CD14-positive monocyte (primary cell): ENCODE measurements at regions not wholly inside any gene's neighbourhood (a gene's known extent, or its start where the extent isn't known, plus 50 kb on each side); places are given as distances from the start of the nearest gene placed in this dataset.

Experiments
- DNase-seq, 3 donors: peaks; one replicate each; pipeline ENCODE4 v3.0.0-alpha.2; 2011 to 2022
- H2AFZ ChIP-seq: 2 replicates; pipeline ENCODE4 v1.6.0; 2012; ENCODE audit warnings: mild to moderate bottlenecking, low read depth, low read length, inconsistent platforms; ENCODE audit not compliant: insufficient read depth, poor library complexity, severe bottlenecking
- H3K27ac ChIP-seq, 2 donors: 1 replicate in 1 of 2; 2 replicates in 1 of 2; pipeline ENCODE4 v1.5.1; 2012 to 2013; ENCODE audit warnings: low read length in 2 of 2, control low read depth in 1 of 2, inconsistent platforms in 1 of 2, low read depth in 1 of 2, mild to moderate bottlenecking in 1 of 2
- H3K27me3 ChIP-seq, 2 donors: one replicate each; pipeline versions ENCODE4 v1.6.0 to v1.6.1; 2011 to 2013; ENCODE audit warnings: low read length in 2 of 2; ENCODE audit not compliant: control insufficient read depth in 2 of 2, insufficient read depth in 2 of 2
- H3K36me3 ChIP-seq, 2 donors: replicated peaks in 1 of 2; 1 replicate in 1 of 2; 2 replicates in 1 of 2; pipeline versions ENCODE4 v1.5.1 to v1.6.1; 2012 to 2013; ENCODE audit warnings: low read length in 2 of 2, control low read depth in 1 of 2, inconsistent platforms in 1 of 2, mild to moderate bottlenecking in 1 of 2; ENCODE audit not compliant: insufficient read depth in 2 of 2, control insufficient read depth in 1 of 2
- H3K4me1 ChIP-seq, 2 donors: 1 replicate in 1 of 2; 2 replicates in 1 of 2; pipeline versions ENCODE4 v1.5.1 to v1.6.1; 2012 to 2013; ENCODE audit warnings: low read length in 2 of 2, control low read depth in 1 of 2, inconsistent platforms in 1 of 2, mild to moderate bottlenecking in 1 of 2, moderate library complexity in 1 of 2; ENCODE audit not compliant: insufficient read depth in 2 of 2, control insufficient read depth in 1 of 2
- H3K4me2 ChIP-seq: replicated peaks from 2 replicates; pipeline ENCODE3; 2012; ENCODE audit warnings: low read length, moderate library complexity, mild to moderate bottlenecking; ENCODE audit not compliant: poor library complexity, severe bottlenecking; ENCODE audit errors: extremely low read depth
- H3K4me3 ChIP-seq, 3 experiments: fragments of 200-600 bp in 1 of 3; sonication (generic) in 1 of 3; replicated peaks in 1 of 3; 1 replicate in 2 of 3; 2 replicates in 1 of 3; pipeline ENCODE4 v1.5.1; 2011 to 2013; ENCODE audit warnings: low read length in 3 of 3, mild to moderate bottlenecking in 3 of 3, control low read depth in 2 of 3, low read depth in 2 of 3, inconsistent platforms in 1 of 3, moderate library complexity in 1 of 3
- H3K79me2 ChIP-seq: 2 replicates; pipeline ENCODE4 v1.6.0; 2012; ENCODE audit warnings: mild to moderate bottlenecking, control low read depth, inconsistent platforms, low read length, moderate library complexity; ENCODE audit not compliant: insufficient read depth
- H3K9ac ChIP-seq: 2 replicates; pipeline ENCODE4 v1.6.0; 2017; ENCODE audit warnings: low read length, mild to moderate bottlenecking; ENCODE audit not compliant: insufficient read depth, poor library complexity, severe bottlenecking
- H3K9me3 ChIP-seq, 2 donors: replicated peaks in 1 of 2; 1 replicate in 1 of 2; 2 replicates in 1 of 2; pipeline versions ENCODE4 v1.5.1 to v1.6.1; 2012 to 2013; ENCODE audit warnings: low read length in 2 of 2, control low read depth in 1 of 2; ENCODE audit not compliant: control insufficient read depth in 1 of 2, insufficient read depth in 1 of 2
- H4K20me1 ChIP-seq: 2 replicates; pipeline ENCODE4 v1.6.0; 2012; ENCODE audit warnings: mild to moderate bottlenecking, low read length, control low read depth, moderate library complexity; ENCODE audit not compliant: insufficient read depth
- H3K27ac Mint-ChIP-seq, 7 donors: one replicate each; pipeline ENCODE4 v1.8.0; 2020; ENCODE audit warnings: mild to moderate bottlenecking in 7 of 7, mixed read lengths in 7 of 7, moderate library complexity in 6 of 7, inconsistent platforms in 2 of 7
- H3K27me3 Mint-ChIP-seq, 3 donors: one replicate each; pipeline ENCODE4 v1.8.0; 2021 to 2022; ENCODE audit warnings: low read depth in 3 of 3, mild to moderate bottlenecking in 3 of 3, mixed read lengths in 3 of 3, moderate library complexity in 3 of 3, inconsistent platforms in 1 of 3
- H3K36me3 Mint-ChIP-seq, 2 donors: one replicate each; pipeline ENCODE4 v1.8.0; 2020; ENCODE audit warnings: mixed read lengths in 2 of 2, inconsistent platforms in 1 of 2, mild to moderate bottlenecking in 1 of 2
- H3K4me1 Mint-ChIP-seq: one replicate; pipeline ENCODE4 v1.8.0; 2020; ENCODE audit warnings: mild to moderate bottlenecking, mixed read lengths
- H3K4me3 Mint-ChIP-seq, 2 donors: one replicate each; pipeline ENCODE4 v1.8.0; 2020; ENCODE audit warnings: mild to moderate bottlenecking in 2 of 2, mixed read lengths in 2 of 2, moderate library complexity in 1 of 2
- H3K9me3 Mint-ChIP-seq, 7 donors: one replicate each; pipeline ENCODE4 v1.8.0; 2020 to 2022; ENCODE audit warnings: mixed read lengths in 7 of 7, mild to moderate bottlenecking in 6 of 7, moderate library complexity in 6 of 7, inconsistent platforms in 2 of 7
- CTCF ChIP-seq: fragments of 200-600 bp; IDR thresholded peaks from one replicate; pipeline ENCODE4 v1.8.0; 2022; ENCODE audit warnings: antibody characterized with exemption, mild to moderate bottlenecking
- WGBS: methylation state at CpG from one replicate; pipeline ENCODE4 v1.1.5; 2013; ENCODE audit warnings: missing lambda C conversion rate; ENCODE audit not compliant: insufficient coverage; 5-methylcytosine and 5-hydroxymethylcytosine counted together
- intact Hi-C, 2 donors: fragments of 100-400 bp; cut with micrococcal nuclease; formaldehyde crosslinking; loops; one replicate each; pipeline versions ENCODE4 v1.15.0 to v1.15.1; 2023

GRCh38 chr5:74372502-74373064 lies 267.9 kb downstream of the ENC1 start:
- H3K79me2 ChIP-seq: no peaks in the 10 kb centered on the region
- H3K27me3 ChIP-seq: no peaks in the 10 kb centered on the region
- TF ChIP-seq CTCF: no peak
- no peak overlapping the region for H3K4me3 ChIP-seq
- no peaks in the 10 kb centered on the region for H3K36me3 ChIP-seq
- DNase-seq: no peak
- H3K9ac ChIP-seq: no peak overlapping the region
- peaks cover 0 to 10% (median 2%) of the 10 kb centered on the region in 7 donors for H3K9me3 Mint-ChIP-seq
- H3K4me2 ChIP-seq: no peak overlapping the region
- H4K20me1 ChIP-seq: no peaks in the 10 kb centered on the region
- no peak overlapping the region for H3K27ac Mint-ChIP-seq
- peaks cover 2% of the 10 kb centered on the region for H3K4me1 Mint-ChIP-seq
- H3K9me3 ChIP-seq: no peaks in the 10 kb centered on the region
- H2AFZ ChIP-seq: no peak overlapping the region
- no peak overlapping the region for H3K27ac ChIP-seq
- H3K4me1 ChIP-seq: no peaks in the 10 kb centered on the region
- no peaks in the 10 kb centered on the region for H3K36me3 Mint-ChIP-seq
- no peak overlapping the region for H3K4me3 Mint-ChIP-seq
- intact Hi-C loops: no loop called here
- 100% methylated on average over 2 of the region's 5 CpGs for WGBS
- H3K27me3 Mint-ChIP-seq: peaks cover 0 to 3% (median 0%) of the 10 kb centered on the region in 3 donors

GRCh38 chr5:74372051-74372450 lies 268.5 kb downstream of the ENC1 start:
- H3K4me1 ChIP-seq: no peaks in the 10 kb centered on the region
- H3K79me2 ChIP-seq: no peaks in the 10 kb centered on the region
- no peak overlapping the region for H3K4me3 ChIP-seq
- H3K27me3 Mint-ChIP-seq: peaks cover 0 to 3% (median 0%) of the 10 kb centered on the region in 3 donors
- H3K36me3 Mint-ChIP-seq: no peaks in the 10 kb centered on the region
- no peaks in the 10 kb centered on the region for H3K36me3 ChIP-seq
- H3K4me3 Mint-ChIP-seq: no peak overlapping the region
- WGBS: 100% methylated on average over 1 of the region's 3 CpGs
- H3K4me2 ChIP-seq: no peak overlapping the region
- no peaks in the 10 kb centered on the region for H4K20me1 ChIP-seq
- H2AFZ ChIP-seq: no peak overlapping the region
- no peaks in the 10 kb centered on the region for H3K27me3 ChIP-seq
- no peak overlapping the region for H3K27ac ChIP-seq
- H3K27ac Mint-ChIP-seq: no peak overlapping the region
- peaks cover 0 to 10% (median 2%) of the 10 kb centered on the region in 7 donors for H3K9me3 Mint-ChIP-seq
- intact Hi-C loops: no loop called here
- H3K9me3 ChIP-seq: no peaks in the 10 kb centered on the region
- H3K9ac ChIP-seq: no peak overlapping the region
- H3K4me1 Mint-ChIP-seq: peaks cover 2% of the 10 kb centered on the region
- no peak for DNase-seq
- no peak for TF ChIP-seq CTCF
